IMR-90 (cell line): ENCODE measurements at regions not wholly inside any gene's neighbourhood (a gene's known extent, or its start where the extent isn't known, plus 50 kb on each side); places are given as distances from the start of the nearest gene placed in this dataset.

Experiments
- ATAC-seq: fragments of 200-7000 bp; cut with Tn5 transposase; 2 replicates; pipeline ENCODE4 v1.9.1; 2020; ENCODE audit warnings: low read depth, mild to moderate bottlenecking, moderate library complexity
- BruUV-seq: library from RNA; stranded (reverse); fragments of 400-500 nt; replicated peaks from 2 replicates; lab custom pipeline; 2021; lab: Mats Ljungman, UMichigan
- CTCF ChIA-PET: fragments of 300-600 bp; formaldehyde crosslinking; extraction: SDS; loops from one replicate; lab custom pipeline; 2021; ENCODE audit warnings: antibody characterized with exemption; lab: Yijun Ruan, JAX
- POLR2A ChIA-PET: fragments of 300-600 bp; sonication (Branson Sonifier 250); formaldehyde crosslinking; loops from one replicate; lab custom pipeline; 2022; ENCODE audit warnings: antibody characterized with exemption; ENCODE audit not compliant: unreplicated experiment; lab: Charles Lee
- DNase-seq: peaks from one replicate; pipeline ENCODE4 v3.0.0; 2013
- H2AFZ ChIP-seq: replicated peaks from 2 replicates; pipeline ENCODE3; 2013; ENCODE audit warnings: low read length, mild to moderate bottlenecking; ENCODE audit not compliant: poor library complexity
- H2AK5ac ChIP-seq: 2 replicates; pipeline ENCODE4 v1.6.1; 2013; ENCODE audit warnings: low read depth, low read length, inconsistent platforms
- H2AK9ac ChIP-seq: replicated peaks from 2 replicates; pipeline ENCODE3; 2013; ENCODE audit warnings: mild to moderate bottlenecking, low read depth, low read length, moderate library complexity; ENCODE audit not compliant: poor library complexity
- H2BK120ac ChIP-seq: 2 replicates; pipeline ENCODE4 v1.6.1; 2013; ENCODE audit warnings: low read depth, low read length, inconsistent platforms
- H2BK15ac ChIP-seq: 3 replicates; pipeline ENCODE4 v1.6.1; 2013; ENCODE audit warnings: low read depth, low read length, inconsistent platforms
- H2BK20ac ChIP-seq: 2 replicates; pipeline ENCODE4 v1.6.1; 2013; ENCODE audit warnings: low read depth, mild to moderate bottlenecking, inconsistent platforms, low read length, moderate library complexity
- H2BK5ac ChIP-seq: 2 replicates; pipeline ENCODE4 v1.6.1; 2013; ENCODE audit warnings: mild to moderate bottlenecking, low read depth, low read length, inconsistent platforms; ENCODE audit not compliant: poor library complexity, severe bottlenecking
- H3K14ac ChIP-seq: replicated peaks from 2 replicates; pipeline ENCODE4 v1.6.1; 2013; ENCODE audit warnings: low read depth, low read length, inconsistent platforms
- H3K18ac ChIP-seq: 2 replicates; pipeline ENCODE4 v1.6.1; 2013; ENCODE audit warnings: low read depth, low read length, control low read depth
- H3K23ac ChIP-seq: 2 replicates; pipeline ENCODE4 v1.6.1; 2013; ENCODE audit warnings: low read depth, low read length, inconsistent platforms
- H3K27ac ChIP-seq: 2 replicates; pipeline ENCODE4 v1.5.1; 2013; ENCODE audit warnings: mild to moderate bottlenecking, control low read depth, low read length; ENCODE audit not compliant: insufficient read depth
- H3K27me3 ChIP-seq: 2 replicates; pipeline ENCODE4 v1.6.1; 2013; ENCODE audit warnings: low read length; ENCODE audit not compliant: control insufficient read depth, insufficient read depth
- H3K36me3 ChIP-seq: 2 replicates; pipeline ENCODE4 v1.6.1; 2013; ENCODE audit warnings: low read length, mixed read lengths; ENCODE audit not compliant: control insufficient read depth, insufficient read depth
- H3K4ac ChIP-seq: 2 replicates; pipeline ENCODE4 v1.6.1; 2013; ENCODE audit warnings: low read depth, low read length, inconsistent platforms
- H3K4me1 ChIP-seq: 2 replicates; pipeline ENCODE4 v1.6.1; 2013; ENCODE audit warnings: low read length, mixed read lengths; ENCODE audit not compliant: control insufficient read depth, insufficient read depth
- H3K4me2 ChIP-seq: 2 replicates; pipeline ENCODE4 v1.6.1; 2013; ENCODE audit warnings: low read depth, mild to moderate bottlenecking, control low read depth, low read length, moderate library complexity
- H3K4me3 ChIP-seq: 2 replicates; pipeline ENCODE4 v1.5.1; 2013; ENCODE audit warnings: low read depth, mild to moderate bottlenecking, control low read depth, low read length, moderate library complexity; ENCODE audit not compliant: insufficient read depth
- H3K56ac ChIP-seq: 2 replicates; pipeline ENCODE4 v1.6.1; 2013; ENCODE audit warnings: low read length, inconsistent platforms; ENCODE audit not compliant: insufficient read depth; ENCODE audit errors: extremely low read depth
- H3K79me1 ChIP-seq, 2 experiments: 2 replicates each; pipeline ENCODE4 v1.6.1; 2013; ENCODE audit warnings: low read length in 2 of 2, inconsistent platforms in 1 of 2, low read depth in 1 of 2
- H3K9ac ChIP-seq: 2 replicates; pipeline ENCODE4 v1.6.1; 2013; ENCODE audit warnings: low read depth, low read length, control low read depth
- H3K9me1 ChIP-seq: 2 replicates; pipeline ENCODE4 v1.6.1; 2013; ENCODE audit warnings: low read length, inconsistent platforms; ENCODE audit not compliant: insufficient read depth
- H3K9me3 ChIP-seq: 2 replicates; pipeline ENCODE4 v1.6.1; 2013; ENCODE audit warnings: low read length; ENCODE audit not compliant: control insufficient read depth, insufficient read depth
- H4K20me1 ChIP-seq: 2 replicates; pipeline ENCODE4 v1.6.1; 2013; ENCODE audit warnings: low read length, inconsistent platforms; ENCODE audit not compliant: insufficient read depth
- H4K5ac ChIP-seq: 2 replicates; pipeline ENCODE4 v1.6.1; 2013; ENCODE audit warnings: mild to moderate bottlenecking, low read depth, low read length, control low read depth
- H4K8ac ChIP-seq, 2 experiments: 2 replicates each; pipeline ENCODE4 v1.6.1; 2013; ENCODE audit warnings: low read depth in 2 of 2, low read length in 2 of 2, control low read depth in 1 of 2, inconsistent platforms in 1 of 2
- H4K91ac ChIP-seq: 2 replicates; pipeline ENCODE4 v1.6.1; 2013; ENCODE audit warnings: low read depth, low read length, inconsistent platforms; ENCODE audit not compliant: insufficient read depth
- BHLHE40 ChIP-seq: fragments of 150-350 bp; IDR thresholded peaks from 2 replicates; pipeline ENCODE4 v1.6.1; 2016; ENCODE audit warnings: mild to moderate bottlenecking, low read depth, low read length
- CEBPB ChIP-seq: IDR thresholded peaks from 2 replicates; pipeline ENCODE4 v1.6.1; 2012; ENCODE audit warnings: low read depth, low read length, improper control_type of control experiment
- CHD1 ChIP-seq: IDR thresholded peaks from 2 replicates; pipeline ENCODE4 v1.6.1; 2012; ENCODE audit warnings: low read depth, low read length, improper control_type of control experiment
- CTCF ChIP-seq: conservative IDR thresholded peaks from 2 replicates; pipeline ENCODE4 v1.5.1; 2012; ENCODE audit warnings: mild to moderate bottlenecking, low read depth, low read length, improper control_type of control experiment
- ELK1 ChIP-seq: fragments of 150-350 bp; IDR thresholded peaks from 2 replicates; pipeline ENCODE4 v1.6.1; 2016; ENCODE audit warnings: low read depth, mild to moderate bottlenecking, low read length, moderate library complexity, borderline replicate concordance
- FOS ChIP-seq: fragments of 150-350 bp; IDR thresholded peaks from 2 replicates; pipeline ENCODE4 v1.6.1; 2016; ENCODE audit warnings: low read depth, low read length
- MAFK ChIP-seq: IDR thresholded peaks from 2 replicates; pipeline ENCODE4 v1.6.1; 2012; ENCODE audit warnings: low read depth, low read length, improper control_type of control experiment
- MAZ ChIP-seq: IDR thresholded peaks from 2 replicates; pipeline ENCODE4 v1.6.1; 2012; ENCODE audit warnings: low read depth, mild to moderate bottlenecking, low read length, improper control_type of control experiment, moderate library complexity, borderline replicate concordance
- MXI1 ChIP-seq: IDR thresholded peaks from 2 replicates; pipeline ENCODE4 v1.6.1; 2012; ENCODE audit warnings: low read depth, mild to moderate bottlenecking, low read length, moderate library complexity, borderline replicate concordance
- NFE2L2 ChIP-seq: fragments of 150-350 bp; IDR thresholded peaks from 2 replicates; pipeline ENCODE4 v1.6.1; 2016; ENCODE audit warnings: low read depth, mild to moderate bottlenecking, low read length
- POLR2A ChIP-seq: IDR thresholded peaks from 2 replicates; pipeline ENCODE4 v1.6.1; 2012; ENCODE audit warnings: mild to moderate bottlenecking, low read depth, low read length
- RAD21 ChIP-seq: IDR thresholded peaks from 2 replicates; pipeline ENCODE4 v1.6.1; 2012; ENCODE audit warnings: low read length, improper control_type of control experiment
- RCOR1 ChIP-seq: IDR thresholded peaks from 2 replicates; pipeline ENCODE4 v1.6.1; 2012; ENCODE audit warnings: mild to moderate bottlenecking, low read length, improper control_type of control experiment; ENCODE audit not compliant: insufficient replicate concordance
- RFX5 ChIP-seq: IDR thresholded peaks from 2 replicates; pipeline ENCODE4 v1.8.0; 2012; ENCODE audit warnings: low read depth, mild to moderate bottlenecking, low read length, moderate library complexity
- SMC3 ChIP-seq: fragments of 150-350 bp; IDR thresholded peaks from 2 replicates; pipeline ENCODE4 v1.6.1; 2016; ENCODE audit warnings: low read depth, mild to moderate bottlenecking, antibody characterized with exemption, low read length, moderate library complexity
- USF2 ChIP-seq: fragments of 150-350 bp; IDR thresholded peaks from 2 replicates; pipeline ENCODE4 v1.6.1; 2017; ENCODE audit warnings: mild to moderate bottlenecking, antibody characterized with exemption, low read length, low read depth
- WGBS, 2 experiments: methylation state at CpG; one replicate each; pipeline versions ENCODE4 v1.1.5 to v1.1.7; 2013; ENCODE audit warnings: missing lambda C conversion rate in 2 of 2; ENCODE audit not compliant: insufficient read length in 1 of 2; ENCODE audit errors: extremely low coverage in 2 of 2; 5-methylcytosine and 5-hydroxymethylcytosine counted together
- dilution Hi-C: fragments of 300-500 bp; cut with HindIII; formaldehyde crosslinking; loops from one replicate; pipeline ENCODE4 v1.14.3; 2018; ENCODE audit warnings: low sequenced_read_pairs; ENCODE audit not compliant: unreplicated experiment
- in situ Hi-C: fragments of 300-500 bp; cut with MboI; formaldehyde crosslinking; loops from 3 replicates; pipeline ENCODE4 v1.14.3; 2019; ENCODE audit warnings: low sequenced_read_pairs, inconsistent platforms, mixed read lengths
- intact Hi-C: fragments of 100-400 bp; cut with micrococcal nuclease; formaldehyde crosslinking; loops from 2 replicates; pipeline ENCODE4 v1.10.0; 2022

DNA sequence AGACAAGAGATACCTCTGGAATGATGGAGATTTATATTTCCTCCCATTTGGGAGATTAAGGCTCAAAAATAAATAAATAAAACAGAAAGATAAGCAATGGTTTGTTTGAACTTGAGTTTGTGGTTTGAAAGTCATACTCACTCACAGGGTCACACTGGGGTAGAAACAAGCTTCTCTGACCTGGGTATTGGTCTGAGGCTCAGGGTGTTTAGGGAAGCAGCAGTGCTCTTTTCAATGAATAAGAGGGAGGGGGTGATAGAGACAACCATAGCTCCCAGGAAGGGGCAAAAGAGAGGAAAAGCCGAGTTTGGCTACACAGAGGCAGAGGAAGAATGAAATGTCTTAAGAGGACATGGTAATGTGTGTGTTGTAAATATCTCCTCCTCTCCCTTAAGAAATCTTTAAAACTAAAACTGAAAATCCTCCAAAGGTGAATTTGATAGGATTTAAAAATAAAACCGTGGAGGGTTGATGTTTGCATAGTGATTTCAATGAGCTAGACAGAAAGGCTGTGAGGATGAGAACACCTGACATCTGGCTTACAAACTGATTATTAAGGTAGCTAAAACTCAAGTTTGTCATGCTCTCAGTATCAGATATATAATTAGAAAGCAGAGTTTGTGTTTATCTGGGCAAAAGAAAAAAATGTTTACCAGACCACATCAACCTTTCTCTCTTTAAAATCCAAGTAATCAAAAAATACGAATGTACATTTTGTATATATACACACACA is 159.9 kb upstream of the TMEFF2 start:
- Histone ChIP-seq H4K91ac (no peak overlapping the region), H2AK5ac (no peak overlapping the region), H3K9ac (no peak overlapping the region), H3K4ac (no peak overlapping the region), H4K8ac (no peak overlapping the region), H3K4me1 (no peaks in the 10 kb centered on the region), H3K4me3 (no peak overlapping the region), H2BK15ac (no peak overlapping the region), H3K18ac (no peak overlapping the region), H3K14ac (no peak overlapping the region), H3K36me3 (no peaks in the 10 kb centered on the region), H2BK120ac (no peak overlapping the region), H3K4me2 (no peak overlapping the region), H3K9me3 (no peaks in the 10 kb centered on the region), H3K23ac (no peak overlapping the region), H2BK20ac (no peak overlapping the region), H2BK5ac (no peak overlapping the region), H2AFZ (no peak overlapping the region), H3K79me1 (no peaks in the 10 kb centered on the region), H2AK9ac (no peak overlapping the region), H4K20me1 (no peaks in the 10 kb centered on the region), H4K5ac (no peak overlapping the region), H3K56ac (no peak overlapping the region), H3K27ac (no peak overlapping the region), H3K9me1 (no peaks in the 10 kb centered on the region), H3K27me3 (no peaks in the 10 kb centered on the region)
- TF ChIP-seq ELK1 (no peak), SMC3 (no peak), POLR2A (no peak), BHLHE40 (no peak), CHD1 (no peak), FOS (no peak), USF2 (no peak), CEBPB (no peak), MAZ (no peak), CTCF (no peak), MXI1 (no peak), MAFK (no peak), RAD21 (no peak), RCOR1 (no peak), NFE2L2 (no peak), RFX5 (no peak)
- in situ Hi-C loops (no loop called here), intact Hi-C loops (no loop called here), dilution Hi-C loops (no loop called here)
- DNase-seq (no peak), ATAC-seq (no peak)
- WGBS, 2 experiments: no CpG with 5 or more reads among the region's 3 CpGs
- ChIA-PET POLR2A (no interaction called here), CTCF (no interaction called here)
- no TSS peak for BruUV-seq
